SK-N-SH (cell line): ENCODE measurements at regions not wholly inside any gene's neighbourhood (a gene's known extent, or its start where the extent isn't known, plus 50 kb on each side); places are given as distances from the start of the nearest gene placed in this dataset.

Experiments
- CTCF ChIA-PET: fragments of 300-600, 350-600 bp; formaldehyde crosslinking; extraction: SDS; loops from one replicate; lab custom pipeline; 2021; lab: Yijun Ruan, JAX
- POLR2A ChIA-PET: fragments of 350-600 bp; sonication (Branson Sonifier 250); formaldehyde crosslinking; extraction: SDS; loops from one replicate; lab custom pipeline; 2020; ENCODE audit warnings: antibody characterized with exemption, inconsistent platforms; lab: Yijun Ruan, JAX
- DNase-seq: peaks from one replicate; pipeline ENCODE4 v3.0.0; 2012
- H2AFZ ChIP-seq: fragments of 200-600 bp; sonication (generic); 2 replicates; pipeline ENCODE4 v1.8.1; 2016; ENCODE audit warnings: antibody characterized with exemption, mild to moderate bottlenecking, low read depth
- H3F3A ChIP-seq: fragments of 200-600 bp; sonication (generic); replicated peaks from 2 replicates; pipeline ENCODE3; 2016; ENCODE audit warnings: antibody characterized with exemption, mild to moderate bottlenecking; ENCODE audit not compliant: insufficient read depth
- H3K27ac ChIP-seq, 2 experiments: fragments of 200-500 bp in 1 of 2; fragments of 200-600 bp in 1 of 2; sonication (Bioruptor generic) in 1 of 2; sonication (generic), shearing (Covaris generic) in 1 of 2; 2 replicates each; pipeline versions ENCODE4 v1.5.1 to v1.6.1; 2014 to 2016; ENCODE audit warnings: low read depth in 2 of 2, inconsistent platforms in 1 of 2, low read length in 1 of 2, mild to moderate bottlenecking in 1 of 2, mixed read lengths in 1 of 2
- H3K27me3 ChIP-seq: fragments of 200-600 bp; sonication (generic), shearing (Covaris generic); 2 replicates; pipeline ENCODE4 v1.6.1; 2016; ENCODE audit warnings: mixed run types; ENCODE audit not compliant: insufficient read depth
- H3K36me3 ChIP-seq, 2 experiments: fragments of 200-500 bp in 1 of 2; fragments of 200-600 bp in 1 of 2; sonication (Bioruptor generic) in 1 of 2; sonication (generic) in 1 of 2; replicated peaks in 1 of 2; 2 replicates each; pipeline versions ENCODE3 to v1.5.1; 2014 to 2016; ENCODE audit warnings: low read length in 1 of 2, mild to moderate bottlenecking in 1 of 2; ENCODE audit not compliant: insufficient read depth in 2 of 2, control insufficient read depth in 1 of 2
- H3K4me1 ChIP-seq, 2 experiments: fragments of 200-500 bp in 1 of 2; fragments of 200-600 bp in 1 of 2; sonication (Bioruptor generic) in 1 of 2; sonication (generic), shearing (Covaris generic) in 1 of 2; 2 replicates each; pipeline versions ENCODE4 v1.5.1 to v1.6.1; 2014 to 2016; ENCODE audit warnings: low read depth in 1 of 2, low read length in 1 of 2, mixed run types in 1 of 2; ENCODE audit not compliant: insufficient read depth in 2 of 2, control insufficient read depth in 1 of 2
- H3K4me2 ChIP-seq: fragments of 200-600 bp; sonication (generic), shearing (Covaris generic); 2 replicates; pipeline ENCODE4 v1.6.1; 2017; ENCODE audit warnings: mixed run types
- H3K4me3 ChIP-seq, 2 experiments: fragments of 200-500 bp in 1 of 2; fragments of 200-600 bp in 1 of 2; sonication (Bioruptor generic) in 1 of 2; sonication (generic), shearing (Covaris generic) in 1 of 2; 2 replicates each; pipeline versions ENCODE4 v1.5.1 to v1.8.1; 2014 to 2016; ENCODE audit warnings: low read depth in 2 of 2, inconsistent platforms in 1 of 2, low read length in 1 of 2, mild to moderate bottlenecking in 1 of 2, mixed read lengths in 1 of 2, moderate library complexity in 1 of 2
- H3K79me2 ChIP-seq: fragments of 200-600 bp; sonication (generic); 2 replicates; pipeline ENCODE4 v1.8.1; 2017; ENCODE audit warnings: mild to moderate bottlenecking; ENCODE audit not compliant: insufficient read depth
- H3K9ac ChIP-seq: fragments of 200-600 bp; sonication (generic); 2 replicates; pipeline ENCODE4 v1.6.1; 2017; ENCODE audit warnings: mixed run types
- H3K9me2 ChIP-seq: fragments of 200-600 bp; sonication (generic); 2 replicates; pipeline ENCODE4 v1.6.1; 2017; ENCODE audit warnings: mixed run types
- H3K9me3 ChIP-seq: fragments of 200-600 bp; sonication (generic); 2 replicates; pipeline ENCODE4 v1.6.1; 2017; ENCODE audit warnings: mixed run types, mild to moderate bottlenecking, moderate library complexity
- H4K20me1 ChIP-seq: fragments of 200-600 bp; sonication (generic); 2 replicates; pipeline ENCODE4 v1.6.1; 2017; ENCODE audit warnings: mild to moderate bottlenecking, mixed run types; ENCODE audit not compliant: insufficient read depth
- CHD2 ChIP-seq: fragments of 150-350 bp; IDR thresholded peaks from 2 replicates; pipeline ENCODE4 v1.6.1; 2018; ENCODE audit warnings: low read length; ENCODE audit not compliant: partially characterized antibody
- CTCF ChIP-seq: fragments of 200-600 bp; sonication (generic); IDR thresholded peaks from 2 replicates; pipeline ENCODE4 v1.6.1; 2017; ENCODE audit warnings: antibody characterized with exemption, mild to moderate bottlenecking, moderate library complexity
- ELF1 ChIP-seq: IDR thresholded peaks from 2 replicates; pipeline ENCODE4 v1.4.0; 2012
- EP300 ChIP-seq, 2 experiments: IDR thresholded peaks; 2 replicates each; pipeline versions ENCODE4 v1.4.0 to v1.6.1; 2012; ENCODE audit warnings: borderline replicate concordance in 1 of 2, low read depth in 1 of 2, low read length in 1 of 2
- FOSL2 ChIP-seq: IDR thresholded peaks from 2 replicates; pipeline ENCODE4 v1.4.0; 2012; ENCODE audit warnings: low read depth, mild to moderate bottlenecking, moderate library complexity, borderline replicate concordance
- GATA2 ChIP-seq: sonication (generic); formaldehyde crosslinking; IDR thresholded peaks from 2 replicates; pipeline ENCODE4 v1.5.0; 2020; ENCODE audit warnings: mild to moderate bottlenecking, missing genetic modification reagents
- IRF3 ChIP-seq: fragments of 150-350 bp; IDR thresholded peaks from 2 replicates; pipeline ENCODE4 v1.6.1; 2016; ENCODE audit warnings: mild to moderate bottlenecking, low read depth, low read length
- MXI1 ChIP-seq: IDR thresholded peaks from 2 replicates; pipeline ENCODE4 v1.6.1; 2012; ENCODE audit warnings: mild to moderate bottlenecking, low read depth, low read length, improper control_type of control experiment
- PBX3 ChIP-seq: IDR thresholded peaks from 2 replicates; pipeline ENCODE4; 2012
- RAD21 ChIP-seq: IDR thresholded peaks from 2 replicates; pipeline ENCODE4 v1.6.1; 2012; ENCODE audit warnings: mild to moderate bottlenecking, low read length
- RCOR1 ChIP-seq: fragments of 150-350 bp; IDR thresholded peaks from 2 replicates; pipeline ENCODE4 v1.6.1; 2017; ENCODE audit warnings: antibody characterized with exemption, low read length
- REST ChIP-seq: IDR thresholded peaks from 2 replicates; pipeline ENCODE4 v1.6.1; 2012; ENCODE audit warnings: mild to moderate bottlenecking, low read depth, low read length, moderate library complexity
- RFX5 ChIP-seq: IDR thresholded peaks from 2 replicates; pipeline ENCODE4 v1.6.1; 2012; ENCODE audit warnings: mild to moderate bottlenecking, improper control_type of control experiment, low read length
- RXRA ChIP-seq: IDR thresholded peaks from 2 replicates; pipeline ENCODE4 v1.4.0; 2012; ENCODE audit warnings: low read depth, mild to moderate bottlenecking, borderline replicate concordance
- TCF12 ChIP-seq: IDR thresholded peaks from 2 replicates; pipeline ENCODE4 v1.4.0; 2012
- TEAD4 ChIP-seq: IDR thresholded peaks from 2 replicates; pipeline ENCODE4 v1.4.0; 2012; ENCODE audit warnings: mild to moderate bottlenecking, borderline replicate concordance; ENCODE audit not compliant: insufficient read depth
- USF1 ChIP-seq: IDR thresholded peaks from 2 replicates; pipeline ENCODE4 v1.4.0; 2012; ENCODE audit warnings: low read depth, borderline replicate concordance
- USF2 ChIP-seq: fragments of 150-350 bp; IDR thresholded peaks from 2 replicates; pipeline ENCODE4 v1.6.1; 2017; ENCODE audit warnings: antibody characterized with exemption, low read length, low read depth, borderline replicate concordance
- YY1 ChIP-seq: IDR thresholded peaks from 2 replicates; pipeline ENCODE4 v1.4.0; 2012; ENCODE audit warnings: low read depth, mild to moderate bottlenecking
- WGBS: methylation state at CpG from one replicate; pipeline ENCODE4 v1.1.6; 2017; ENCODE audit warnings: low lambda C conversion rate; 5-methylcytosine and 5-hydroxymethylcytosine counted together

GRCh38 chr6:145199961-145200360 lies 535.4 kb downstream of the EPM2A start (continued):
- TF ChIP-seq USF2 (no peak), IRF3 (no peak), CHD2 (no peak), RFX5 (no peak), PBX3 (no peak), FOSL2 (no peak), ELF1 (no peak), TEAD4 (no peak)

GRCh38 chr6:145204301-145204700 lies 531.0 kb downstream of the EPM2A start:
- H3K4me1 ChIP-seq, result peaks cover 0 to 26% of the 10 kb centered on the region in 2 experiments; a peak in 2 of 4 replicates
- 14% methylated on average over 2 of the region's 2 CpGs for WGBS
- H3K36me3 ChIP-seq, result no peaks in the 10 kb centered on the region
- peak overlapping the region in 1 of 2 experiments; percentile 97; a peak in 2 of 4 replicates for H3K27ac ChIP-seq
- no peak overlapping the region for H3K9ac ChIP-seq
- DNase-seq, result peak; percentile 12
- TF ChIP-seq RXRA (no peak), CTCF (no peak), ELF1 (no peak), RAD21 (peak; percentile 24; the same call in 1 of the 2 replicates), RCOR1 (peak; percentile 38; the same call in 1 of the 2 replicates), MXI1 (peak; percentile 57; the same call in 1 of the 2 replicates), USF1 (no peak), YY1 (no peak), PBX3 (no peak), EP300 (IDR thresholded peaks at IDR 0.05; ENCODE audit: borderline replicate concordance in 1 of 2, low read depth in 1 of 2, low read length in 1 of 2) (peak in 1 of 2 experiments; percentile 89; a peak in 2 of 4 replicates), TCF12 (peak; percentile 13; the same call in 1 of the 2 replicates), GATA2 (CRISPR knock-in tag) (peak; percentile 69), REST (no peak)
- H3K4me3 ChIP-seq, result no peak overlapping the region
- no peaks in the 10 kb centered on the region for H3K79me2 ChIP-seq
- ChIA-PET CTCF (interaction anchor here (0.9 to 4.9 kb wide), 5 partner anchors 11 to 620 kb away, joined by 3 to 33 read pairs (median 6); no protein-coding TSS in a partner anchor), POLR2A (interaction anchor here (0.6 kb wide), 1 partner anchor 9 kb away, joined by 3 read pairs; no protein-coding TSS in a partner anchor)
- no peaks in the 10 kb centered on the region for H3K9me2 ChIP-seq
- no peaks in the 10 kb centered on the region for H4K20me1 ChIP-seq
- H2AFZ ChIP-seq, result no peak overlapping the region
- no peak overlapping the region for H3K4me2 ChIP-seq
- H3K27me3 ChIP-seq, result no peaks in the 10 kb centered on the region
- no peaks in the 10 kb centered on the region for H3K9me3 ChIP-seq
- H3F3A ChIP-seq, result no peaks in the 10 kb centered on the region
